GM18519 (cell line): ENCODE measurements at regions not wholly inside any gene's neighbourhood (a gene's known extent, or its start where the extent isn't known, plus 50 kb on each side); places are given as distances from the start of the nearest gene placed in this dataset.
"Not testable (repeated sequence)": the region's sequence is repeated elsewhere in the genome, so short reads cannot be mapped to it uniquely, and the experiment has no call there.

Experiments used
- ATAC-seq: cut with Tn5 transposase; IDR thresholded peaks from one replicate; pipeline ENCODE4 v1.9.1; 2021; ENCODE audit warnings: mild to moderate bottlenecking, moderate library complexity; ENCODE audit not compliant: unreplicated experiment, low FRiP score

DNA sequence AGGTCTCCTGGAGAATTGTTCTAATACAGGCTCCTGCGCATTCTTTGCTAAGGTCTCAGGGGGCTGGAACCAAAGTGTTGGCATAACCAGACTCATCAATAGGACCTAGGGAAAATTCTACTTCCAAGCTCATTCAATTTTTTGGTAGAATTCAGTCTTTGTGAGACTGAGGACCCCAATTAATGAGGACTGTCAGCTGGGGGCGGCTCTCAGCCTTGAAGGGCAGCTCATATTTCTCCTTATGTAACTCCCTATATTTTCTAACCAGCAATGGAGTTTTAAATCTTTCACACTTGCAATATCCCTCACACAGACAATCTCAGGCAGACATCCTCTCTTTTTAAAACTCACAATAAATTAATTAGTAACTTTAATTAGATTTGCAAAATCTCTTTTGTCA, 476.4 kb upstream of the LRFN5 start:
- no peak for ATAC-seq

DNA sequence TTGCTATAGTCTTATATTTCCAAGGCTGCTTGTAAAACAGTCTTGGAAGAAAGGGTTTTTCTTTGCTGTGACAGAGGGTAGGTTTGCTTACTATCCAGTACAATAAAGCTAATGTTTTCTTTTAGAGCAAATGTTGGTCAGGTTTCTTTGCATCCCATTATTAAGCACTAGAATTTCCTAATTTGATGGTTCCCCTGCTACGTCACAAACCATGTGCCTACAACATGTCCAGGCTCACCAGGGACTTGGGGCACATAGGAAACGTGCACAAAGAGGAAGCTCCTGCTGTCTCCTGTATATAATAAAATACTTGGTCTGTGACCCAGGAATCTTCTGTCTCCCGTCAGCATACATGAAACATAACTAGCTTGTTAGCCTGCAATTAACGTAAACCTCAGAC, 486.3 kb upstream of the LRFN5 start:
- ATAC-seq: no peak

DNA sequence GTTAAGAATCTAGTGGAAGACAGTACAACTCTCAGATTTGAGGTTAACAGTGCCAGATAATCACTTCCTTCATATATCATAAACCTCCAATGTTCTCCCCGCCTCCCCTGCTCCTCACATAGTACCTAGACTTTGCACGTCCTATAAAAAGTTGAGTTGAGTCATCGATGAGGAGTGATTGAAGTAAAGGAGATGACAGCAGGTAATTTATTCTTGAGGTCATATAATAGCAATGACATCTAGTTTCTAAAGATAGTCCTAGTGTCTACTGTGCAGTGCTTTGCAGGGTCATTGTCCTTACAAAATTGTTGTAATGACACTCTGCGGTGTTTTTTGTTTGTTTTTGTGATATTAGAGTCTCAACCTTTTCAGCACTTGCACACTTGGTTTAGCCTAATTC, 510.5 kb upstream of the LRFN5 start:
- ATAC-seq: no peak

DNA sequence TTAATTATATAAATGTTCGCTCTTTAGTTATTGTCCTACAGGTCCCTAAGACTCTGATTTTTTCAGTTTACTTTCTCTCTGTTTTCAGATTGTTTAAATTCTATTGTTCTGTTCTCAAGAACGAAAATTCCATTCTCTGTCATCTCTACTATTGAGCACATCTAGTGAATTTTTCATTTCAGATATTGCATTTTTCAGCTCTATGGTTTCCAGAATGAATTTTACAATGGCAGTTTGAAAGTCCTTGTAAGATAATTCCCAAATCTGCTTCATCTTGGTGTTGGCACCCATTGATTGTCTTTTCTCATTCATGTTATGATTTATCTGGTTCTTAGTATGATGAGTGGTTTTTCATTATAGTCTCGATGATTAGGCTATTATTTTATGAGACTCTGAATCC, 519.6 kb upstream of the LRFN5 start:
- ATAC-seq: no peak

DNA sequence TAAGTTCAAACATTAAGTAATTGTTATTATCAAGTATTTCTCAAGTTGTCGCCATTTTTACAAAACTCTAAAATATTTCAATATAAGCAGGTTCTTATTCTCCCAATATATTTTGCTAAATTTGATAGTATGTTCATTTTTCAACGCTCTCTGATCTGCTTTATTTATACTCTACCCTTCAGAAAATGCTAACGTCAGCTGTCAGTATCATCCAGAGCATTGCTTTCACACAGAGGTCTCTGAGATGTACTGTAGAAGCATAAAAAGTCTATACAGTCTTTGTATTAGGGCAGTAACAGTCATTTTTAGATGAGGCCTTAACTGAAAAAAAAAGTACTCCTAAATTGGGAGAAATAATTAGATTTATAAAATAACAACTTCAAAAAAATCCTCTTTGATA, 533.1 kb upstream of the LRFN5 start:
- no peak for ATAC-seq

DNA sequence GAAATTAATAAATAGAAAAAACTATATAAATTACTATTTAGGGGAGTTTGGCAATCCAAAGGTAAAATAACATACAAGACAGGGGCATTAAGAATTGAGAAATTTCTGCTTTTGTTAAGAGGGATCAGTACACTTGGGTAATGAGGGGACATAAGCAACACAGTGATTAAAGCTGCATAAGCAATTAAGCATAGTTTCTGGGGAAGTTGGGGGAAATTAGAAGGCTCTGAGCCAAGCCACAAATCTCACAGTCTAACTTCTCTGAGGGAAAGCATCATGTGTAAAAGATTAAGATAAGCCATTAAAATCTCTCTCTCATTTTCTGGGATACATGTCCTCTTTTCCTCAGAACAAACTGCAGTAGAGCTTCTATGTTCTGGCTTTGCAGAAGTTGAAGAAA, 533.9 kb upstream of the LRFN5 start:
- no peak for ATAC-seq

DNA sequence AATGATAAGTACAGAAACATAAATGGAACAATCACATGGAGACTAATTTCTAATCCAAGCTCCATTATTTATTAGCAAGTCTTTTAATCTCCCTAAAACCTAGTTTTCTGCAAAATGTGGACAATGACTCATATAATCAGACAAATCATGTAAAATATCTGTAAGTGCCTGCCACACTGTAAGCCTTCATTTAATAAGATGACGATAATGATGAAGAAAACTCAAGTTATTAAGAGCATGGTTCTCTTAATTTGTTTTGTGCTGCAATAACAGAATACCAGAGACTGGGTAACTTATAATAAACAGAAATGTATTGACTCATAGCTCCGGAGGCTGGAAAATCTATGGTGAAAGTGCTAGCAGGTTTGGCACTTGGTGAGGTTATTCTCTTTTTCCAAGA, 535.3 kb upstream of the LRFN5 start:
- ATAC-seq: no peak

DNA sequence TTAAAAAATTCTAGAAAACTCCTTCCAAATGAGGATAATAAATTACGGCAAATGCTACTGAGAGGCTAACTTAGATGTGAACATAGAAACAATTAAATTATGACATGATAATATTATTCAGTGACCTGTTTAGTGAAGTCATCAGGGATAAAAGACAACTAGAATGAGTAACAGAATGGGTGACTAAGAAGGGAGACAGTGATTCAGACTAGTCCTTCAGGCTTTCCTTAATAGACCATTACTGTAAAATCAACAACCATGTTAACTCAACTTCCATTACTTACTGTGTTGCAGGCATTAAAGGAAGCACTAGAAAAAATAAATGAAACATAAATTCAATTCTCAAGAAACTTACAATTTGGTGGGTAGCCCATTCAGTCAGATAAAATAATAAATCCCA, 543.9 kb upstream of the LRFN5 start:
- no peak for ATAC-seq

DNA sequence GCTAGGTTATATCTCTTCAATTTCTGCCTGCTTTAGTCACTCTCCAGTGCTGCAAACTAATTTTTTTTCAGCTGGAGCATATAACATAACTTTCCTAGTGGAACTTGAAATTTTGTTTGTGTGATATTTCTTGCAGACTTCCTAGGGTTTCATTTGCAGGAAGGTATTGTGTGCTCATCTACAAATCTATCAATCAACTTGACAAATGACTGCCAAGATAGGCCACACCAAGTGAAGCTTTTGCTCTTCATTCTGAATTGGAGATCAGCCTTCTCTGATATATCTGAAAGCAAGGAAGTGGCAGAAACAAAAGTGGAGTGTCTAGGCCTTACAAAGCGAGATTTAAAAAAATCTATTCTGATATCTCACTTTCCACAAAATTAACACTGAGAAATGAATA, 551.1 kb upstream of the LRFN5 start:
- no peak for ATAC-seq

DNA sequence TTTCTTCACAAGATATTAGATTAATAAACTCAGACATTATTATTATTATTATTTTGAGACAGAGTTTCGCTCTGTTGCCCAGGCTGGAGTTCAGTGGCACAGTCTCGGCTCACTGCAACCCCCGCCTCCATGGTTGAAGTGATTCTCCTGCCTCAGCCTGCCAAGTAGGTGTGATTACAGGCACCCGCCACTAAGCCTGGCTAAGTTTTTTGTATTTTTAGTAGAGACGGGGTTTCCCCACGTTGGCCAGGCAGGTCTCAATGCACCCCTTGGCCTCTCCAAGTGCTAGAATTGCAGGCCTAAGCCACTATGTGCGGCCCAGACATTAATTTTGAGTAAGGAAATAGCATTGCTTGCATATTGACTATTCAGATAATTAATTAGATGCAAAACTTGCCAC, 554.9 kb upstream of the LRFN5 start:
- no peak for ATAC-seq

DNA sequence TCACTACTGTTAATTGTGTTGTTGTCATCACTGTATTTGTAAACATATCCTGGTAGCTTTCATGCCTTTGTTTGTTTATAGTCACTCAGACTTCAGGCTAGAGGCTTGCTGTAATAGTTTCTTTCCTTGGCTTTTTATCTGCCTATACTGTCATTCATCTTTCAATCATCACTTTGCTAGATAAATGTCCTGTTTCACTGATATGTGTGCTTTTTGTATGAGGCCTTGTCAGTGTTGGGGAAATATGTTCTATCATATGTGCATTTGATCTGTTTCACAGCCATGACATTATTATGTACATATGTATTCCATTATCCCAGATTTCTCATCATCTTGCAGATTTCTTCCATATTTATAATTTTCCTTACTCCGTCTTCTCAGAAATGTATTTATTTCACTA, 558.9 kb upstream of the LRFN5 start:
- no peak for ATAC-seq

DNA sequence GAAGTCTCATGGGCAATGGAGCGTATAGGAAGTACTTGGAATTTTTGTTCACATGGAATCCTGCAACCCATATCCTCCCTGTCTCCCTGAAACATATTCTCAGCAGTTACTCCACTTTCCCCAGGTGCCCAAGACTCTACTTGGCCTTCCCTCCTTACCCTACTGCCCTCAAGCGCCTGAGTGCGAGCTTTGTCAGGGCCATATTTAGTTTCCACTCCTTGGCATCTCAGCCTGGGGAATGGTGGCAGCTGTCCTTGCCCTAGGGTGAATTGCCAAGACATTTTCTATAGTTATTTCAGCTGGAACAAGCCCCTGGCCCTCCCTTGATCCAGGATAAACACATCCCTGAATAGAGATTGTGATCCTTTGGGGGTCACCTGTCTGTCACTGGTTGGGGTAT, 569.3 kb upstream of the LRFN5 start:
- ATAC-seq: no peak

DNA sequence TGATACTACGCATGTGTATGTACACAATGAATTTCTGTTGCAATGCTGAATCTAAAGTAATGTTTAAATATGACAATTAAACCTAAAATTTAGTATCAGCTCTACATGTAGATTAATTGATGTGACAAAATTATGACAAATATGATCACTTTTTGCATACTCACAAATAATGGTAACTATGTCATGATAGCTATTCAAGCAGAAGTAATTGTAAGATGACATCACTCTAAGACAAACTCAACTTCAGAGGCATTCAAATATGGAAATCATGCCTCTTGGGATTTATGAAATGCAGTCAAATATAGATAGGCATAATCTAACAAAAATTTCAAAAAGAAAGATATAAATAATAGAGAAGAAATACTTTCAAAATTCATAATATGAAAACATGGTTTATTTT, 571.7 kb upstream of the LRFN5 start:
- ATAC-seq: no peak

DNA sequence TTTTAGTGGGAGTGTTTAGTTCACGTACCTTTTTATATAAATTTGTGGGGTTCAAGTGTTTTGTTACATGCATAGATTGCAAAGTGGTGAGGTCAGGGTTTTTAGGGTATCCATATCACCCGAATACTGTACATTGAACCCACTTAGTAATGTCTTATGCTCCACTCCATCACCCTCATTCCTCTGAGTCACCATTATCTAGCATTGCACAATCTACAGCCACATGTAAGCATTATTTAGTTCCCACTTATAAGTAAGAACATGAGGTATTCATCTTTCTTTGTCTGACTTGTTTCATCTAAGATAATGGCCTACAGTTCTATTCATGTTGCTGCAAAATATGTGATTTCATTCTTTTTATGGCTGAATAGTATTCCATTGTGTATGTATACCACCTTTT, 583.7 kb upstream of the LRFN5 start:
- no peak for ATAC-seq

DNA sequence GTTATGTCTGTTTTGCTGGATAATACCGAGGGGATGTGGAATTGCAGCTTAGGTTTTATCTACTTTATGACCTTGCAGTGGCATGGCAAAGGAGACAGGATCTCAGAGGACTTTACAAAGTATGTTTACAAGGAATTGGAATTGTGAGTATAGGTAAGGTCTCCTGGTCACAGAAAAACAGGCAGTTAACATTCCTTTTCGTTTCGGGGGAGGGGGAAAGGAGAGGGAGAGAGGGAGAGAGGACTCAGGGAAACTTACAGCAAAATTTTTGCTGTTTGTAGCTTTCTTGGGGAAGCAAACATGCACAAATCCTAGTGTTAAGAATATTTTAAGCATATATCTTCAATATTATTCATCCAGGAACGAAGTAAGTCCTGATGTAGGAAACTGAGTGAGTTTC, 590.5 kb upstream of the LRFN5 start:
- ATAC-seq: no peak

DNA sequence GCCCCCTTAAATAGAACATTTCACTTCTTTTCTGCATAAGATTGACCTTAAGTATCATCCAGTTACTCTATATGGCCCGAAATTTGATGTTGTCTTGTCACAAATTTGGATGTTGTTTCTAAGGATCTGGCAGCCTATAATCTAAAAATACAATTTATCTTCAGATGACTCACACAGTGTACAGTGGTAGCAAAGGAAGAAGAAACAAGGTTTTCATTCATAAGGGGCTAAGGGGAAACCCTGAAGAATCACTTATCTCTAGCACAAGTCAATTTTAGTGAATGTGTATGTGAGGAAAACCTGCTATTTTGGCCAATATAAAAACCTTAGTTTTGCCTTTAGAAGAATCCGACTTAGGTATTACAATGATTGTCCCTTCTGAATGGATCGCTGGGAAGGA, 606.3 kb upstream of the LRFN5 start:
- no peak for ATAC-seq

DNA sequence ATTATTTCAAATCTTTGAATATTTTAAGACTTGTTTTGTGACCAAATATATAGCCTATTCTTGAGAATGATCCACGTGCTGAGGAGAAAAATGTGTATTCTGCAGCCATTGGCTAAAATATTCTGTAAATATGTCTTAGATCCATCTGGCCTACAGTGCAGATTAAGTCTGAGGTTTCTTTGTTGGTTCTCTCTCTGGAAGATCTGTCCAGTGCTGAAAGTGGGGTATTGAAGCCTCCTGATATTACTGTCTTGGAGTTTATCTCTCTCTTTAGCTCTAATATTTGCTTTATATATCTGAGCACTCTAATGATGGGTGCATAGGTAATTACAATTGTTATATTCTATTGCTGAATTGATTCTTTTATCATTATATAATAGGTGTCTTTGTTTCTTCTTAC, 617.4 kb upstream of the LRFN5 start:
- ATAC-seq: no peak

DNA sequence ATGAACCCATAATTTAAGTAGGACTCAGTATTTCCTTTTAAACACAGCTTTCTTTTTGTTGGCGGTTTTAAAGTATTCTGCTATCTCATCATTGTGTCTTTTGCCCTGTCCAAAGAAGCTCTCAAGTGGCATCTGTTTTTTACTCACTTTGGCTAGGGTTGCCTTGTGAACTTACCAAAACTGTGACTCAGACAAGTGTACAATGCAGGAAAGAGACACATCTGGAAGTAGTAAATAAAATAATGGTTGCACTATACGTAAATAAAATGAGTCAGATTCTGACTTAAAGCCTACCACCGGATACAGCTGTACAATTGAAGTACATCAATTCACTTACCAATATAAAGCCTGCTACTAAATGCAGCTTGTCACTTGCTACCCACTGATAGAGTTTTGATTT, 619.2 kb upstream of the LRFN5 start:
- ATAC-seq: no peak

DNA sequence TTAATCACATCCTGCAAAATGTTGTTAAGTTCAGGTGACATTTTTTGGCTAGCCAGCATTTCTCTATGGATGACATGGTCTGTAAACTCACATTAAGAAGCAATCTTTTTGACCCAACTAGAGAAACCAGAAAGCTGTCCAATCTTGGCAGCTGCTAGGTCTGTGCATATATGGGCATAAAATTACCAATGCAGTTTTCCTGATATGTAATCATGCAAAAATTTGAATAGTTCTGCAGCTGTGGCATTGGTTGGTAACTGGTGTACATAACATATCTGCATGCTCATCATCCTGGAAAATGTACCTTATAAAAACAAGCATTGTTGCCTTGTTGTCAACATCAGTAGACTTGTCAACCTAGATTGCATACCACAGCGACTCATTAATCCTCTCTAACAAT, 620.0 kb upstream of the LRFN5 start:
- no peak for ATAC-seq

DNA sequence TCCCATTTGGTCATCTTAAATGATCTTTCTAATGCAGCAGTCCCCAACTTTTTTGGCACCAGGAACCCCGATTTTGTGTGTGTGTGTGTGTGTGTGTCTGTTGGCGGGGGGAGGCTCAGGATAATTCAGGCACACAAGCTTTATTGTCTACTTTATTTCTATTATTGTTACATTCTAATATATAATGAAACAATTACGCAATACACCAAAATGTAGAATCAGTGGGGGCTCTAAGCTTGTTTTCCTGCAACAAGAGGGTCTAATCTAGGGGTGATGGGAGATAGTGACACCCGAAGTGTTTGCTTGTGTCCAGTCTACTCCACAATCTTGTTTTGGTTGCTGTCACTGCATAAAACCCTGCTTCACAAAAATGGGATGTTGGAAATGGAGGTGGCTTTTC, 621.1 kb upstream of the LRFN5 start:
- no peak for ATAC-seq

DNA sequence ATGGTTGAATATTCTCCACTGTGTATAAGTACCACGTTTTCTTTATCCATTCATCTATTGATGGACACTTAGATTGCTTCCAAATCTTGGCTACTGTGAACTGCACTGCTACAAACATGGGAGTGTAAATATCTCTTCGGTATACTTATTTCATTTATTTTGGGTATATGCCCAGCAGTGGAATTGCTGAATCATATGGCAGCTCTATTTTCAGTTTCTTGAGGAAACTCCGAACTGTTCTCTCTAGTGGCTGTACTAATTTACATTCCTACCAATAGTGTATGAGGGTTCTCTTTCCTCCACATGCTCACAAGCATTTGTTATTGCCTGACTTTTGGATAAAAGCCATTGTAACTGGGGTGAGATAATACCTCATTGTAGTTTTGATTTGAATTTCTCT, 623.1 kb upstream of the LRFN5 start:
- no peak for ATAC-seq

DNA sequence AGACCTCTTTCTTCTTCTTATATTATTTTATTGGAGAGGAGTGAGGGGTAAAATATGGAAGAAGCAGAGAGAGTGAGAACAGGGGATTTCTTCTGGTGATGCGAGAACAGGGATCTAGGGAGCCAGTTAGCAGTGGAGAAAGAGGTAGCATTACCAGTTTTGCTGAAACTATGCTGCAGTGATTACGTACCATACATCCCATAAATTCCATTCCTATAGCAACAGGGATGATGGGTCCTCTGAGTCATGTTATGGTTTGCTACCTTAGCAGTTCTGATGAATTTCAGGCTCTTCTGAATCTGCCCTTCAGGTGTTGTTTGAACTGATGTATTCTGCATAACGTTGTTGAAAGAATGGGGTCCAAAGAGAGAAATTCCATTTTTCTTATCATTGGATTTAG, 625.4 kb upstream of the LRFN5 start:
- no peak for ATAC-seq

DNA sequence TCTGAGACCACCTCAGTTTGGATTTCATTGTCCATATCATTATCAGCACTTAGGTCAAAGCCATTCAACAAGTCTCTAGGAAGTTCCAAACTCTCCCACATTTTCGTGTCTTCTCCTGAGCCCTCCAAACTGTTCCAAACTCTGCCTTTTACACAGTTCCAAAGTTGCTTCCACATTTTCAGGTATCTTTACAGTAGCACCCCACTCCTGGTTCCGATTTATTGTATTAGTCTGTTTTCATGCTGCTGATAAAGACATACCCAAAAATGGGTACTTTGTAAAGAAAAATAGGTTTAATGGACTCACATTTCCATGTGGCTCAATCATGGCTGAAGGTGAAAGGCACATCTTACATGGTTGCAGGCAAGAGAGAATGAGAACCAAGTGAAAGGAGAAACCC, 646.4 kb upstream of the LRFN5 start:
- not testable (repeated sequence) for ATAC-seq

DNA sequence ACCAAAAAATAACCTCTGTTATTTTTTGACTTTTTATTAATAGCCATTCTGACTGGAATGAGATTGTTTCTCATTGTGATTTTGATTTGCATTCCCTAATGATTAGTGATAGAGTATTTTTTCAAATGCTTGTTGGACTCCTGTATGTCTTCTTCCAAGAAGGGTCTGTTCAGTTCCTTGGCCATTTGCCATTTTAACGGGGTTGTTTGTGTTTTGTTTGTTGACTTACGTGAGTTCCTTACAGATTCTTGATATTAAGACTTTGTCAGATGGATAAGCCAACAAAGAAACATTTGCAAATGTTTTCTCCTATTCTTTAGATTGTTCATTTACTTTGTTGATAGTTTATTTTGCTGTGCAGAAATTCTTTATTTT, 651.6 kb upstream of the LRFN5 start:
- no peak for ATAC-seq
